ENCODE measurements at regions not wholly inside any gene's neighbourhood (a gene's known extent, or its start where the extent isn't known, plus 50 kb on each side); places are given as distances from the start of the nearest gene placed in this dataset.

- TF ChIP-seq CTCF (IDR thresholded peaks at IDR 0.05; ENCODE audit: insufficient read depth, low read length, poor library complexity, severe bottlenecking) (no peak), EZH2phosphoT487 (conservative IDR thresholded peaks at IDR 0.05; ENCODE audit: low read length) (no peak)
These were observed 150.4 kb upstream of the NXPH2 start for GRCh38 chr2:138930571-138930970.
